IPS-NIHi7 (cell line): ENCODE measurements at regions not wholly inside any gene's neighbourhood (a gene's known extent, or its start where the extent isn't known, plus 50 kb on each side); places are given as distances from the start of the nearest gene placed in this dataset.

Source experiments
- DNase-seq: peaks from one replicate; pipeline ENCODE4 v3.0.0; 2012; ENCODE audit warnings: mixed read lengths; ENCODE audit errors: extremely low spot score

- DNase-seq: no peak
These were observed 454.1 kb upstream of the ADGRL3 start for GRCh38 chr4:60745800-60746571.

- no peak for DNase-seq
These were observed 449.2 kb upstream of the ADGRL3 start for GRCh38 chr4:60750962-60751361.

- DNase-seq: no peak
These were observed 442.0 kb upstream of the ADGRL3 start for GRCh38 chr4:60757986-60758680.

GRCh38 chr4:60759518-60760245 lies 440.4 kb upstream of the ADGRL3 start:
- no peak for DNase-seq

GRCh38 chr4:60780874-60781273 lies 419.3 kb upstream of the ADGRL3 start:
- no peak for DNase-seq

- no peak for DNase-seq
These were observed 409.5 kb upstream of the ADGRL3 start for GRCh38 chr4:60790608-60791007.

- DNase-seq: no peak
These were observed 405.8 kb upstream of the ADGRL3 start for GRCh38 chr4:60794372-60794771.

GRCh38 chr4:60799214-60799613 lies 400.9 kb upstream of the ADGRL3 start:
- DNase-seq: no peak

- no peak for DNase-seq
These were observed 399.4 kb upstream of the ADGRL3 start for GRCh38 chr4:60800701-60801100.

- peak; percentile 54 for DNase-seq
These were observed 394.4 kb upstream of the ADGRL3 start for GRCh38 chr4:60805500-60806313.

- DNase-seq: no peak
These were observed 391.2 kb upstream of the ADGRL3 start for GRCh38 chr4:60808726-60809485.

- no peak for DNase-seq
These were observed 390.7 kb upstream of the ADGRL3 start for GRCh38 chr4:60809486-60809800.

- DNase-seq: no peak
These were observed 387.3 kb upstream of the ADGRL3 start for GRCh38 chr4:60812811-60813210.

GRCh38 chr4:60814549-60814948 lies 385.6 kb upstream of the ADGRL3 start:
- DNase-seq: no peak

- no peak for DNase-seq
These were observed 382.5 kb upstream of the ADGRL3 start for GRCh38 chr4:60817609-60818008.

GRCh38 chr4:60822986-60823385 lies 377.1 kb upstream of the ADGRL3 start:
- no peak for DNase-seq

GRCh38 chr4:60840020-60840419 lies 360.1 kb upstream of the ADGRL3 start:
- no peak for DNase-seq

- no peak for DNase-seq
These were observed 353.4 kb upstream of the ADGRL3 start for GRCh38 chr4:60846678-60847077.

GRCh38 chr4:60847614-60848013 lies 352.5 kb upstream of the ADGRL3 start:
- DNase-seq: peak; percentile 9

GRCh38 chr4:60857130-60857753 lies 342.9 kb upstream of the ADGRL3 start:
- no peak for DNase-seq

GRCh38 chr4:60863442-60863841 lies 336.7 kb upstream of the ADGRL3 start:
- no peak for DNase-seq
